ENCODE measurements at regions not wholly inside any gene's neighbourhood (a gene's known extent, or its start where the extent isn't known, plus 50 kb on each side); places are given as distances from the start of the nearest gene placed in this dataset.

DNA sequence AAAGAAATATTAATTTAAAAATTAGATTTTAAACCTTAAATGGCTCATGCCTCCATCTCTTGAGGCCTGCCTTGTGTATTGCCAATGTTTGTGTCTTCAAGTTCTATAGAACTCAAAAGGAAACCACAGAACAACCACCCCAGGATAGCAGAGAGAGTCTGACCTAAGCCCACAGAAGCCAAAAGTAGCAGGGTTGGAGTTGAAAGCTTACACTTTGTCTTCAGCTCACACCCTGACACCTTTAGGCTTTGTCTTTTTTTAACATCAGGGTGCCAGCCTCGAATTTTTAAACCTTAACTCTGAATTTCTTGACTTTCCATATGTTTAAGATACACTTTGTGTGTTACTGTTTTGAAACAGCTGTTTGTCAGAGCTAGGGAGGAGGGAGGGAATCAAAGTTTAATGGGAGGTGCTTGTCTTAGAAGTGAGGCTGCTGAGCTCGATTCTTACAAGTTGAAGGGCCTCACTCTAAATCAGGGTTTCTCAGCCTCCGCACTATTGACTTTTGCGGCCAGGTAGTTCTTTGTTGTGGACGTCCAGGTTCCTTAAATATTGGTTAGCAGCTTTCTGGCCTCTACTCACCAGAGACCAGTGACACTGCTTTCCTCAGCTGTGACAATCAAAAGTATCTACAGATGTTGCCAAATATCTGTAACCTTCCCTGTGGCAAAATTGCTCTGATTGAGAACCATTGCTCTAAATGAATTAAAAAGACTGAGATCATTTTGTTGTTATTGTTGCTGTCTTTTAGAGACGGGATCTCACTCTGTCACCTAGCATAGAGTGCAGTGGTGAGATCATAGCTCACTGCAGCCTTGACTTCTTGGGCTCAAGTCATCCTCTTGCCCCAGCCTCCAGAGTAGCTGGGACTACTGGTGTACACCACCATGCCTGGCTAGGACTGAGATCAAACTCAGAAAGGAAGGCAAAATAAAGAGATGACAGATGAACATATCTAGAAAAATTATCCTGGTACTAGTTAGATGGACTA, 139.2 kb upstream of the EOMES start:
- ChIA-PET POLR2A (no interaction called here), CTCF (interaction anchor here (0.5 to 1.2 kb wide), 2 partner anchors 93 to 426 kb away, joined by 3 to 4 read pairs; no protein-coding TSS in a partner anchor)
- H3K27ac Mint-ChIP-seq (ENCODE audit: low read depth, unreplicated experiment): no peak overlapping the region
- TF ChIP-seq, protein P1, sequence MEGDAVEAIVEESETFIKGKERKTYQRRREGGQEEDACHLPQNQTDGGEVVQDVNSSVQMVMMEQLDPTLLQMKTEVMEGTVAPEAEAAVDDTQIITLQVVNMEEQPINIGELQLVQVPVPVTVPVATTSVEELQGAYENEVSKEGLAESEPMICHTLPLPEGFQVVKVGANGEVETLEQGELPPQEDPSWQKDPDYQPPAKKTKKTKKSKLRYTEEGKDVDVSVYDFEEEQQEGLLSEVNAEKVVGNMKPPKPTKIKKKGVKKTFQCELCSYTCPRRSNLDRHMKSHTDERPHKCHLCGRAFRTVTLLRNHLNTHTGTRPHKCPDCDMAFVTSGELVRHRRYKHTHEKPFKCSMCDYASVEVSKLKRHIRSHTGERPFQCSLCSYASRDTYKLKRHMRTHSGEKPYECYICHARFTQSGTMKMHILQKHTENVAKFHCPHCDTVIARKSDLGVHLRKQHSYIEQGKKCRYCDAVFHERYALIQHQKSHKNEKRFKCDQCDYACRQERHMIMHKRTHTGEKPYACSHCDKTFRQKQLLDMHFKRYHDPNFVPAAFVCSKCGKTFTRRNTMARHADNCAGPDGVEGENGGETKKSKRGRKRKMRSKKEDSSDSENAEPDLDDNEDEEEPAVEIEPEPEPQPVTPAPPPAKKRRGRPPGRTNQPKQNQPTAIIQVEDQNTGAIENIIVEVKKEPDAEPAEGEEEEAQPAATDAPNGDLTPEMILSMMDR (IDR thresholded peaks at IDR 0.05; ENCODE audit: unreplicated experiment): no peak
- H3K9me3 Mint-ChIP-seq (ENCODE audit: unreplicated experiment): no peaks in the 10 kb centered on the region
- H3K4me3 Mint-ChIP-seq (ENCODE audit: unreplicated experiment): no peak overlapping the region
- H3K36me3 Mint-ChIP-seq (ENCODE audit: insufficient read depth, unreplicated experiment): no peaks in the 10 kb centered on the region
- no peaks in the 10 kb centered on the region for H3K27me3 Mint-ChIP-seq (ENCODE audit: insufficient read depth, unreplicated experiment)
- intact Hi-C loops (cut with micrococcal nuclease): no loop called here
- BruUV-seq (replicated peaks): no TSS peak
- no peak for DNase-seq (ENCODE audit: unreplicated experiment)
- peaks cover 12% of the 10 kb centered on the region for H3K4me1 Mint-ChIP-seq (ENCODE audit: insufficient read depth, unreplicated experiment)

DNA sequence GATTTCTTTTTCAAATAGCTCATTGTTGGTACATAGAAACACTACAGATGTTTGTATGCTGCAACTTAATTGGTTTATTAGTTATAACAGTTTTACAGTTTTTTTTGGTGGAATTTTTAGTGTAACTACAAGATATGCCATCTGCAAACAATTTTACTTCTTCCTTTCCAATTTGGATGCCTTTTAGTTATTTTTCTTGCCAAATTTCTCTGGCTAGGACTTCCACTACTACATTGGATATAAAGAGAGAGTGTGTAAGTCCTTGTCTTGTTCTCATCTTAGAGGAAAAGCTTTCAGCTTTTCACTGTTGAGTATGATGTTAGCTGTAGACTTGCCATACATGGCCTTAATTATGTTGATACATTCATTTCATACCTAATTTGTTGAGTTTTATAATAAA, 143.6 kb upstream of the EOMES start:
- intact Hi-C loops (cut with micrococcal nuclease): no loop called here
- BruUV-seq (replicated peaks): no TSS peak
- H3K36me3 Mint-ChIP-seq (ENCODE audit: insufficient read depth, unreplicated experiment): no peaks in the 10 kb centered on the region
- no peaks in the 10 kb centered on the region for H3K27me3 Mint-ChIP-seq (ENCODE audit: insufficient read depth, unreplicated experiment)
- H3K9me3 Mint-ChIP-seq (ENCODE audit: unreplicated experiment): peaks cover 25% of the 10 kb centered on the region
- TF ChIP-seq, protein P1 (IDR thresholded peaks at IDR 0.05; ENCODE audit: unreplicated experiment): no peak
- no peak overlapping the region for H3K4me3 Mint-ChIP-seq (ENCODE audit: unreplicated experiment)
- CTCF ChIA-PET: no interaction called here
- DNase-seq (ENCODE audit: unreplicated experiment): no peak
- no peak overlapping the region for H3K27ac Mint-ChIP-seq (ENCODE audit: low read depth, unreplicated experiment)
- POLR2A ChIA-PET: no interaction called here
- no peaks in the 10 kb centered on the region for H3K4me1 Mint-ChIP-seq (ENCODE audit: insufficient read depth, unreplicated experiment)

DNA sequence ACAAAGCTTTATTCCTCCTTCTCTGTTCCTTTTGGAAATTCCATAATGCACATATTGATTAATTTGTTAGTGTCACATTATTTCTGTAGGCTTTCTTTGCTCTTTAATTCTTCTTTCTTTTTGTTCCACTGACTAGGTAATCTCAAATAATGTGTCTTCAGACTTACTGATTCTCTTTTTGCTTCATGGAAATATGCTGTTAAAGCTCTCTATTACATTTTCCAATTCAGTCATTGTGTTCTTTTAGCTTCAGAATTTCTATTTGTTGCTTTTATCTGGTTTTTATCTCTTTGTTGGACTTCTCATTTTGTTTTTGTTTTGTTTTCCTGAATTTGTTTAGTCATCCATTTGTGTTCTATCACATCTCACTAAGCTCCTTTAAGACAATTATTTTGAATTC, 147.0 kb upstream of the EOMES start:
- H3K4me3 Mint-ChIP-seq (ENCODE audit: unreplicated experiment): no peak overlapping the region
- DNase-seq (ENCODE audit: unreplicated experiment): no peak
- no peaks in the 10 kb centered on the region for H3K36me3 Mint-ChIP-seq (ENCODE audit: insufficient read depth, unreplicated experiment)
- no TSS peak for BruUV-seq (replicated peaks)
- CTCF ChIA-PET: interaction anchor here (0.6 kb wide), 1 partner anchor 102 kb away, joined by 3 read pairs; no protein-coding TSS in a partner anchor
- POLR2A ChIA-PET: interaction anchor here (0.6 kb wide), 1 partner anchor 111 kb away, joined by 3 read pairs; no protein-coding TSS in a partner anchor
- no peaks in the 10 kb centered on the region for H3K4me1 Mint-ChIP-seq (ENCODE audit: insufficient read depth, unreplicated experiment)
- no peaks in the 10 kb centered on the region for H3K27me3 Mint-ChIP-seq (ENCODE audit: insufficient read depth, unreplicated experiment)
- H3K9me3 Mint-ChIP-seq (ENCODE audit: unreplicated experiment): peaks cover 27% of the 10 kb centered on the region
- H3K27ac Mint-ChIP-seq (ENCODE audit: low read depth, unreplicated experiment): no peak overlapping the region
- TF ChIP-seq, protein P1 (IDR thresholded peaks at IDR 0.05; ENCODE audit: unreplicated experiment): no peak
- intact Hi-C loops (cut with micrococcal nuclease): no loop called here

DNA sequence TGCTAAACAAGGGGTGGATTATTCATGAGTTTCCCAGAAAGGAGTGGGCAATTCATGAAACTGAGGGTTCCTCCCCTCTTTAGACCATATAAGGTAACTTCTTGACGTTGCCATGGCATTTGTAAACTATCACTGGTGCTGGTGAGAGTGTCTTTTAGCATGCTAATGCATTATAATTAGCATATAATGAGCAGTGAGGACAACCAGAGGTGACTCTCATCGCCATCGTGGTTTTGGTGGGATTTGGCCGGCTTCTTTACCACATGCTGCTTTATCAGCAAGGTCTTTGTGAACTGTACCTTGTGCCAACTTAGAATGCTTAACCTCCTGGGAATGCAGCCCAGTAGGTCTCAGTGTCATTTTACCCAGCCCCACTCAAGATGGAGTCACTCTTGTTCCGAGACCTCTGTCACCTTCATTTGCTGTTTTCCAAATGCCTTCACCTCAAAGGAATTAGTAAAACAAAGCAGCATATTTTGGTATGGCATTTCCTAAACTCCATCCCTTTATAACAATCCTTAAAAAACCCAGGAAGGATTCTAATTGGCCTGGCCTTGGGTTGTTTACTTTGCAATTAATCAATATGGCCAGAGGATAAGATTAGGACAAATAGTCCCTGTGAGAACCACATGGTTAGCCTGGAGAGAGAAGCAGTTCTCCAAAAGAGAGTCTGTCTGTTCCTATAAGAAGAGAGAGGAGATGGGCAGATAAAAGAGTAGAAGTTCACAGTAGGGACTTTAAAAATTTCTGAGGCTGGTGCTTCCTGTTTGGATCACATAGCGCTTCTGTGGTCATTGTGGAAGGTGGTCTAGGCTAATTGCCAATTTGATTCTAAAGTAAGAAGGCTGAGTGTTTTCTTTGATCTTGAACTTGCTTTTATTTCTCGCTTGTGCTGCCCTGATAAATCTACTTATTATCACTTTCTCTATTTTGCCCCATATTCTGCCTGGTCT, 155.2 kb upstream of the EOMES start:
- intact Hi-C loops (cut with micrococcal nuclease): no loop called here
- no peak overlapping the region for H3K27ac Mint-ChIP-seq (ENCODE audit: low read depth, unreplicated experiment)
- BruUV-seq (replicated peaks): no TSS peak
- TF ChIP-seq, protein P1 (IDR thresholded peaks at IDR 0.05; ENCODE audit: unreplicated experiment): no peak
- no peak for DNase-seq (ENCODE audit: unreplicated experiment)
- H3K36me3 Mint-ChIP-seq (ENCODE audit: insufficient read depth, unreplicated experiment): no peaks in the 10 kb centered on the region
- H3K4me3 Mint-ChIP-seq (ENCODE audit: unreplicated experiment): no peak overlapping the region
- H3K4me1 Mint-ChIP-seq (ENCODE audit: insufficient read depth, unreplicated experiment): no peaks in the 10 kb centered on the region
- CTCF ChIA-PET: interaction anchor here (0.7 kb wide), 2 partner anchors 450 to 709 kb away, joined by 3 to 6 read pairs; no protein-coding TSS in a partner anchor
- H3K27me3 Mint-ChIP-seq (ENCODE audit: insufficient read depth, unreplicated experiment): no peaks in the 10 kb centered on the region
- POLR2A ChIA-PET: no interaction called here
- no peaks in the 10 kb centered on the region for H3K9me3 Mint-ChIP-seq (ENCODE audit: unreplicated experiment)
